OCI-LY1 (cell line): ENCODE measurements at regions not wholly inside any gene's neighbourhood (a gene's known extent, or its start where the extent isn't known, plus 50 kb on each side); places are given as distances from the start of the nearest gene placed in this dataset.
"Not testable (repeated sequence)": the region's sequence is repeated elsewhere in the genome, so short reads cannot be mapped to it uniquely, and the experiment has no call there.

ENCODE experiments used
- H2AFZ ChIP-seq: fragments of 200-600 bp; sonication (generic), shearing (Covaris generic); 2 replicates; pipeline ENCODE4 v1.6.0; 2014; ENCODE audit warnings: antibody characterized with exemption, mild to moderate bottlenecking, low read length
- H3F3A ChIP-seq: fragments of 200-600 bp; sonication (generic), shearing (Covaris generic); 2 replicates; pipeline ENCODE4 v1.6.0; 2014; ENCODE audit warnings: mild to moderate bottlenecking, antibody characterized with exemption, low read length, moderate library complexity; ENCODE audit not compliant: insufficient read depth
- H3K27ac ChIP-seq: fragments of 200-600 bp; sonication (generic); 2 replicates; pipeline ENCODE4 v1.5.1; 2014; ENCODE audit warnings: low read length, mixed run types, mild to moderate bottlenecking, low read depth; ENCODE audit not compliant: poor library complexity, severe bottlenecking
- H3K27me3 ChIP-seq: fragments of 200-600 bp; sonication (generic); 2 replicates; pipeline ENCODE4 v1.6.0; 2014; ENCODE audit warnings: antibody characterized with exemption, mild to moderate bottlenecking, low read length, moderate library complexity; ENCODE audit not compliant: insufficient read depth
- H3K36me3 ChIP-seq: fragments of 200-600 bp; sonication (generic); 2 replicates; pipeline ENCODE4 v1.6.1; 2014; ENCODE audit warnings: mild to moderate bottlenecking, antibody characterized with exemption, low read length, moderate library complexity, mixed read lengths; ENCODE audit not compliant: insufficient read depth
- H3K4me1 ChIP-seq: fragments of 200-600 bp; sonication (generic); 2 replicates; pipeline ENCODE4 v1.5.1; 2014; ENCODE audit warnings: mild to moderate bottlenecking, low read length, moderate library complexity; ENCODE audit not compliant: insufficient read depth, severe bottlenecking
- H3K4me2 ChIP-seq: fragments of 200-600 bp; sonication (generic), shearing (Covaris generic); 2 replicates; pipeline ENCODE4 v1.6.1; 2014; ENCODE audit warnings: low read length
- H3K4me3 ChIP-seq: fragments of 200-600 bp; sonication (generic); 2 replicates; pipeline ENCODE4 v1.5.1; 2014; ENCODE audit warnings: low read length, low read depth, mild to moderate bottlenecking, mixed read lengths; ENCODE audit not compliant: poor library complexity, severe bottlenecking
- H3K79me2 ChIP-seq: fragments of 200-600 bp; shearing (Covaris generic); 2 replicates; pipeline ENCODE4 v1.6.1; 2016; ENCODE audit warnings: mixed run types, low read length, mixed read lengths; ENCODE audit not compliant: insufficient read depth
- H3K9ac ChIP-seq: fragments of 200-600 bp; sonication (generic), shearing (Covaris generic); 2 replicates; pipeline ENCODE4 v1.6.1; 2014; ENCODE audit warnings: mild to moderate bottlenecking, low read length, mixed read lengths
- H3K9me2 ChIP-seq: fragments of 200-600 bp; sonication (generic), shearing (Covaris generic); 2 replicates; pipeline ENCODE4 v1.6.1; 2014; ENCODE audit warnings: low read depth, mild to moderate bottlenecking, low read length, mixed read lengths
- H3K9me3 ChIP-seq: fragments of 200-600 bp; shearing (Covaris generic); 2 replicates; pipeline ENCODE4 v1.6.1; 2014; ENCODE audit warnings: low read length, mixed read lengths
- H4K20me1 ChIP-seq: fragments of 200-600 bp; sonication (generic), shearing (Covaris generic); 2 replicates; pipeline ENCODE4 v1.6.0; 2016; ENCODE audit warnings: mild to moderate bottlenecking, low read length; ENCODE audit not compliant: insufficient read depth
- EZH2 ChIP-seq: fragments of 200-600 bp; sonication (generic), shearing (Covaris generic); IDR thresholded peaks from 2 replicates; pipeline ENCODE4 v1.8.0; 2017; ENCODE audit warnings: borderline replicate concordance, mixed run types, mild to moderate bottlenecking, antibody characterized with exemption, low read length, moderate library complexity, mixed read lengths
- TF ChIP-seq, protein P1 (sequence below): fragments of 200-600 bp; sonication (generic), shearing (Covaris generic); IDR thresholded peaks from 2 replicates; pipeline ENCODE4 v1.5.1; 2017; ENCODE audit warnings: mild to moderate bottlenecking, antibody characterized with exemption, low read length, moderate library complexity, mixed read lengths

DNA sequence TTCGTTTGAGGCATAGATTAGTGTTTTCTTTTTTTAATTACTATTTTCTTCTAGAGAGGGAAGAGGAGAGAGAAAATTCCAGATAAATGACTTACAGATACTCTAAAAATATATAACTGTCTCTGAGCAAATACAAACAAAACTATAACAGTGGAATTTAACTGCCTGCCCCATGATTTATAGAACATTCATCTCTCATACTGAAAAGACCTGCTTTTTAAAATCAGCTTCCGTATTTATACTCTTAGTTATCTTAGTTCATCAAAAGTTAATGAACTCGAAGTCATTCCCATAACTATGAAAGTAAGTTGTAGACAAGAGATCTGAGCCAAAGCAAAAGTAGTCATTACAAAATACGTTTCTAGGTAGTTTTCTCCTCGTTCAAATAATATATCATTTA is 123.8 kb upstream of the DMRT1 start:
- Histone ChIP-seq H2AFZ (no peak overlapping the region), H3K9me2 (no peaks in the 10 kb centered on the region), H3K4me1 (peaks cover 20% of the 10 kb centered on the region), H3K27ac (no peak overlapping the region), H3K36me3 (no peaks in the 10 kb centered on the region; the same call in 1 of the 2 replicates), H4K20me1 (no peaks in the 10 kb centered on the region), H3K79me2 (no peaks in the 10 kb centered on the region), H3K9me3 (no peaks in the 10 kb centered on the region), H3K9ac (no peak overlapping the region), H3F3A (no peaks in the 10 kb centered on the region), H3K27me3 (no peaks in the 10 kb centered on the region), H3K4me3 (no peak overlapping the region), H3K4me2 (no peak overlapping the region)
- TF ChIP-seq, protein P1, sequence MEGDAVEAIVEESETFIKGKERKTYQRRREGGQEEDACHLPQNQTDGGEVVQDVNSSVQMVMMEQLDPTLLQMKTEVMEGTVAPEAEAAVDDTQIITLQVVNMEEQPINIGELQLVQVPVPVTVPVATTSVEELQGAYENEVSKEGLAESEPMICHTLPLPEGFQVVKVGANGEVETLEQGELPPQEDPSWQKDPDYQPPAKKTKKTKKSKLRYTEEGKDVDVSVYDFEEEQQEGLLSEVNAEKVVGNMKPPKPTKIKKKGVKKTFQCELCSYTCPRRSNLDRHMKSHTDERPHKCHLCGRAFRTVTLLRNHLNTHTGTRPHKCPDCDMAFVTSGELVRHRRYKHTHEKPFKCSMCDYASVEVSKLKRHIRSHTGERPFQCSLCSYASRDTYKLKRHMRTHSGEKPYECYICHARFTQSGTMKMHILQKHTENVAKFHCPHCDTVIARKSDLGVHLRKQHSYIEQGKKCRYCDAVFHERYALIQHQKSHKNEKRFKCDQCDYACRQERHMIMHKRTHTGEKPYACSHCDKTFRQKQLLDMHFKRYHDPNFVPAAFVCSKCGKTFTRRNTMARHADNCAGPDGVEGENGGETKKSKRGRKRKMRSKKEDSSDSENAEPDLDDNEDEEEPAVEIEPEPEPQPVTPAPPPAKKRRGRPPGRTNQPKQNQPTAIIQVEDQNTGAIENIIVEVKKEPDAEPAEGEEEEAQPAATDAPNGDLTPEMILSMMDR: no peak
- TF ChIP-seq EZH2: no peak

DNA sequence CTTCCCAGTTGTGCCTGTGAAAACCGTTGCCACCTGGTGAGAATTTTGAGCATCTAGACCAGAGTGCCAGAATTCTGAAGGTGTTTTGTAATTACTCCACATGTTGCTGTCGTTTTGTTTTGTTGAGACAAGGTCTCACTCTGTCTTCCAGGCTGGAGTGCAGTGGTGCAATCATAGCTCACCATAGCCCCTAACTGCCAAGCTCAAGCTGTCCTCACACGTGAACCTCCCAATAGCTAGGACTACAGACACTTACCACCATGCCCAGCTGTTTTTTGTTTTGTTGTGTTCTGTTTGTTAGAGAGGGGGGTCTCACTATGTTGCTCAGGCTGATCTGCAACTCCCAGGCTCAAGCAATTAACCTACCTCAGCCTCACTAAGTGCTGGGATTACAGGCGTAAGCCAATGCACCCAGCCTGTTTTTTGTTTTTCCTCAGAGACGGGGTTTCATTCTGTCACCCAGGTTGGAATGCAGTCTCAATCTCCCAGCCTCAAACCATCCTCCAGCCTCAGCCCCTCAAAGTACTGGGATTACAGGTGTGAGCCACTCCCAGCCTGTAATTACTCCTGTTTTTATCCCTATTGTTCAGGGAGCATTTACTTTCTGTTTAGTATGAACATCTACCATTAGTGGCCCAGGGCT is 121.1 kb upstream of the DMRT1 start:
- no peak for TF ChIP-seq EZH2
- TF ChIP-seq, protein P1: no peak
- Histone ChIP-seq H3K79me2 (no peaks in the 10 kb centered on the region), H3K4me3 (no peak overlapping the region)

DNA sequence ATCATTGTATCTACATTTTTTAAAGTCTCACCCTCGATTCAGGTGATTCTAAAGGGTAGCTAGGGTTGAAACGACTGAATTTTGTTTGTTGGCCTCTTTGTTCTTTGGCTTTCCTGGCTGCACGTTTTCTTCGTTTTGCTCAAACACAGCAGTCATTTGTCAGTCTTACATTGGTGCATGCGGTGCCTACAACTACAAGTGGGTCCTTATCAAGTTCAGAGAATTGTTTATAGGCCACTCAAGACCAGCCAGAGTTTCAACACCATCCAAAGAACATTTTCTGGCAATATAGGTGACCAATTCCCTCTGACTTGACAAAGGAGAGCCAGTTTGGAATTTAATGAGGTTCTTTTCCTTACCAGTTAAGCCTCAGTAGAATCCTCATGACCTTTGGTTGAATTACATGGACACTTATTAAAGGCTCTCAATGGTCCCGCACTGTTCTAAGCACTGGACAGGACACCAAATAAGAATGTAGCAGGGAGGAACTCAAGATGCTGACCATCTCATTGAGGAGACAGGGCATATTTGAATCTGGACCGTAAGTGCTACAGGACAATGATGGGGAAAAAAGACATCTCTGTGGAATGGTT is 119.0 kb upstream of the DMRT1 start:
- Histone ChIP-seq H3K36me3 (no peaks in the 10 kb centered on the region), H3K27ac (no peak overlapping the region), H3K79me2 (no peaks in the 10 kb centered on the region), H3K4me1 (no peaks in the 10 kb centered on the region), H3K9me3 (no peaks in the 10 kb centered on the region), H3K4me3 (no peak overlapping the region), H2AFZ (no peak overlapping the region), H3K27me3 (no peaks in the 10 kb centered on the region), H3K4me2 (no peak overlapping the region), H3F3A (no peaks in the 10 kb centered on the region), H3K9me2 (no peaks in the 10 kb centered on the region), H4K20me1 (no peaks in the 10 kb centered on the region), H3K9ac (no peak overlapping the region)
- no peak for TF ChIP-seq EZH2
- TF ChIP-seq, protein P1: no peak

More for the DNA sequence above, 121.1 kb upstream of the DMRT1 start:
- Histone ChIP-seq H3K36me3 (no peaks in the 10 kb centered on the region), H3K9ac (no peak overlapping the region), H4K20me1 (no peaks in the 10 kb centered on the region), H3K4me1 (peaks cover 14% of the 10 kb centered on the region), H3K27ac (no peak overlapping the region), H3K9me3 (no peaks in the 10 kb centered on the region), H3K4me2 (no peak overlapping the region), H3K9me2 (no peaks in the 10 kb centered on the region), H3K27me3 (no peaks in the 10 kb centered on the region), H2AFZ (no peak overlapping the region), H3F3A (no peaks in the 10 kb centered on the region)

DNA sequence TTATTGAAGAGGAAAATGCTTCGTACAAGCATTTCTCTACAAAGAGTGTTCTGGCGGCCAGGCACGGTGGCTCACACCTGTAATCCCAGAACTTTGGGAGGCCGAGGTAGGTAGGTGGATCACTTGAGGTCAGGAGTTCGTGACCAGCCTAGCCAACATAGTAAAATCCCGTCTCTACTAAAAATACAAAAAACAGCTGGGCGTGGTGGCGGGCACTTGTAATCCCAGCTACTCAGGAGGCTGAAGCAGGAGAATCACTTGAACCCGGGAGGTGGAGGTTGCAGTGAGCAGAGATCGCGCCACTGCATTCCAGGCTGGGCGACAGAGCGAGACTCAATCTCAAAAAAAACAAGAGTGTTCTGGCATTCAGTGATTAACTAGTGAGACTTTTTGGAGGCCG is 117.0 kb upstream of the DMRT1 start:
- not testable (repeated sequence) for H3K36me3 ChIP-seq, H4K20me1 ChIP-seq, H2AFZ ChIP-seq, H3K4me1 ChIP-seq, H3K4me3 ChIP-seq, H3K9me3 ChIP-seq, H3K4me2 ChIP-seq, H3K9ac ChIP-seq, H3F3A ChIP-seq, H3K27ac ChIP-seq, H3K27me3 ChIP-seq, H3K79me2 ChIP-seq, H3K9me2 ChIP-seq
